ENCODE measurements at regions not wholly inside any gene's neighbourhood (a gene's known extent, or its start where the extent isn't known, plus 50 kb on each side); places are given as distances from the start of the nearest gene placed in this dataset.

- Histone ChIP-seq H3K36me3 (ENCODE audit: control insufficient read depth, insufficient read depth, low read length) (no peaks in the 10 kb centered on the region), H3K9ac (no peak overlapping the region), H3K79me2 (no peaks in the 10 kb centered on the region), H3K27ac (no peak overlapping the region), H3K4me1 (no peaks in the 10 kb centered on the region), H3K9me3 (ENCODE audit: control insufficient read depth, low read length) (no peaks in the 10 kb centered on the region), H3K4me3 (ENCODE audit: low read depth, low read length) (no peak overlapping the region), H3K4me2 (ENCODE audit: low read length) (no peak overlapping the region), H3K27me3 (ENCODE audit: control insufficient read depth, insufficient read depth, low read length) (no peaks in the 10 kb centered on the region), H2AFZ (no peak overlapping the region)
- no peak for TF ChIP-seq CTCF (IDR thresholded peaks at IDR 0.05)
Measured at GRCh38 chr13:58056426-58056825, 424.9 kb downstream of the PCDH17 start.

DNA sequence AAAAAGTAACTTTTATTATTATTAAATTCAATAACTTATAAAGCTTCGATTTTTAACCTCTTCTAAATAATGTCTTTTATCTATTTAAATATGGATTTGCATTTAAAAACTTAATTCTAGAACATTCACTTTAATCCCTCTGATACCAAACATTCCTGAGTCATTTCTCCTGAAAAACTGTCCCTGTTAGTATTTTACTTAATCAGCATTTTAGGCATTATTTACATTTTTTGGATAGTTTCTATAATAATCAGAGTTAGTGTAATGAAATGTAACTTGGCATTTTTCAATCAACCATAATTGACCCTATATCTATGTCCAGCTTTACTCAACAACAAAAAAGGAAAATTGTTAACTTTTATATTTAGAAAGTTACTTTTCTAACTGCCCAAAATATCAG lies 428.1 kb downstream of the PCDH17 start:
- no peaks in the 10 kb centered on the region for H3K27me3 ChIP-seq (ENCODE audit: control insufficient read depth, insufficient read depth, low read length)
- no peaks in the 10 kb centered on the region for H3K79me2 ChIP-seq
- H3K4me2 ChIP-seq (ENCODE audit: low read length): no peak overlapping the region
- no peak overlapping the region for H3K4me3 ChIP-seq (ENCODE audit: low read depth, low read length)
- no peaks in the 10 kb centered on the region for H3K36me3 ChIP-seq (ENCODE audit: control insufficient read depth, insufficient read depth, low read length)
- H3K9ac ChIP-seq: no peak overlapping the region
- no peak overlapping the region for H3K27ac ChIP-seq
- no peak for TF ChIP-seq CTCF (IDR thresholded peaks at IDR 0.05)
- H3K4me1 ChIP-seq: no peaks in the 10 kb centered on the region
- no peak overlapping the region for H2AFZ ChIP-seq
- no peaks in the 10 kb centered on the region for H3K9me3 ChIP-seq (ENCODE audit: control insufficient read depth, low read length)

DNA sequence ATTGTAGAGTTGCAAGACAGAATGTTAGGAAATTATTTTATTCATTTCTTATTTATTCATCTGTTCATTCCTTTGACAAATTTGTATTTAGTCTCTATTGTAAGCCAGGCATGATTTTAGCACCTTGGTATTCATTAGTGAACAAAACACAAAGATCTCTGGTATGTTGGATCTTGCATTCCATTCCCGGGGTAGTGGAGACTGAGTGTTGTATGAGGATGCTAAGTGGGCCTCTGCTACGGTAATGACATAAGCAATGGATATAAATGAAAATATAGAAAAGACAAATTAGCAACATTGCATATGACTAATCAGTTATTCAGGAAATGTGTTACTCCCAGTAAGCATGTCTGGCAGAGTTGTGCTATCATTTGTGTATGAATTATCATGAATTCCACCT lies 449.3 kb downstream of the PCDH17 start:
- H3K79me2 ChIP-seq: no peaks in the 10 kb centered on the region
- no peak overlapping the region for H3K4me3 ChIP-seq (ENCODE audit: low read depth, low read length)
- H3K27ac ChIP-seq: no peak overlapping the region
- H3K36me3 ChIP-seq (ENCODE audit: control insufficient read depth, insufficient read depth, low read length): no peaks in the 10 kb centered on the region
- no peak for TF ChIP-seq CTCF (IDR thresholded peaks at IDR 0.05)
- H3K27me3 ChIP-seq (ENCODE audit: control insufficient read depth, insufficient read depth, low read length): no peaks in the 10 kb centered on the region
- no peak overlapping the region for H3K4me2 ChIP-seq (ENCODE audit: low read length)
- no peak overlapping the region for H3K9ac ChIP-seq
- H3K9me3 ChIP-seq (ENCODE audit: control insufficient read depth, low read length): no peaks in the 10 kb centered on the region
- no peaks in the 10 kb centered on the region for H3K4me1 ChIP-seq
- H2AFZ ChIP-seq: no peak overlapping the region

GRCh38 chr13:58081301-58081820 lies 449.8 kb downstream of the PCDH17 start:
- Histone ChIP-seq H3K27ac (no peak overlapping the region), H3K79me2 (no peaks in the 10 kb centered on the region), H3K4me1 (no peaks in the 10 kb centered on the region), H3K27me3 (ENCODE audit: control insufficient read depth, insufficient read depth, low read length) (no peaks in the 10 kb centered on the region), H2AFZ (no peak overlapping the region), H3K9me3 (ENCODE audit: control insufficient read depth, low read length) (no peaks in the 10 kb centered on the region), H3K36me3 (ENCODE audit: control insufficient read depth, insufficient read depth, low read length) (no peaks in the 10 kb centered on the region), H3K4me2 (ENCODE audit: low read length) (no peak overlapping the region), H3K9ac (no peak overlapping the region), H3K4me3 (ENCODE audit: low read depth, low read length) (no peak overlapping the region)
- no peak for TF ChIP-seq CTCF (IDR thresholded peaks at IDR 0.05)

DNA sequence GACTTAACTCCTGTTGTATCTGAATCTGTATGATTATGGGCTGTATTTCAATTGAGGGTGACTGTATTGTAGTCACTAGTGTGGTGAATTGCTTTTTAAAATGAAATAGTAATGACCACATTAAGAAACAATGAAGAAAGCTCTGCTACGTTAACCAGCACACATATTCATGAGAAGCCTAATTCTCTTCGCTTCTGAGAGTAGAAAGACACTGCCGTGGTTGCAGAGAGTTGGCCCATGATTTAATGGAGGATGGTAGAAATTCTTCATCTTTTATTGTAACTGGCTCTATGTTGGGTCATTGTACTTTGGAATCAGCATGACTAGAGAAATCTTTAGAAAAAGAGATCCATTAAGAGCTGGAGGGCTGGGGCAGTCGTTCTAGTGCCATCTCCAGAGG lies 451.5 kb downstream of the PCDH17 start:
- no peak overlapping the region for H3K9ac ChIP-seq
- H3K9me3 ChIP-seq (ENCODE audit: control insufficient read depth, low read length): no peaks in the 10 kb centered on the region
- no peaks in the 10 kb centered on the region for H3K27me3 ChIP-seq (ENCODE audit: control insufficient read depth, insufficient read depth, low read length)
- no peak overlapping the region for H2AFZ ChIP-seq
- H3K4me2 ChIP-seq (ENCODE audit: low read length): no peak overlapping the region
- no peaks in the 10 kb centered on the region for H3K36me3 ChIP-seq (ENCODE audit: control insufficient read depth, insufficient read depth, low read length)
- H3K79me2 ChIP-seq: no peaks in the 10 kb centered on the region
- TF ChIP-seq CTCF (IDR thresholded peaks at IDR 0.05): no peak
- no peak overlapping the region for H3K4me3 ChIP-seq (ENCODE audit: low read depth, low read length)
- no peaks in the 10 kb centered on the region for H3K4me1 ChIP-seq
- H3K27ac ChIP-seq: no peak overlapping the region
